Skeletal muscle satellite cell (primary cell): ENCODE measurements at regions not wholly inside any gene's neighbourhood (a gene's known extent, or its start where the extent isn't known, plus 50 kb on each side); places are given as distances from the start of the nearest gene placed in this dataset.
"Not testable (repeated sequence)": the region's sequence is repeated elsewhere in the genome, so short reads cannot be mapped to it uniquely, and the experiment has no call there.

Experiments used
- H3K27me3 ChIP-seq: 2 replicates; pipeline ENCODE4 v1.7.0; 2013; ENCODE audit warnings: low read length; ENCODE audit not compliant: control insufficient read depth, insufficient read depth
- H3K36me3 ChIP-seq: 2 replicates; pipeline ENCODE4 v1.7.0; 2013; ENCODE audit warnings: mild to moderate bottlenecking, control low read depth, low read length; ENCODE audit not compliant: insufficient read depth
- H3K4me1 ChIP-seq: 2 replicates; pipeline ENCODE4 v1.7.0; 2013; ENCODE audit warnings: low read length; ENCODE audit not compliant: control insufficient read depth, insufficient read depth
- H3K4me2 ChIP-seq: 2 replicates; pipeline ENCODE4 v1.7.0; 2013; ENCODE audit warnings: mild to moderate bottlenecking, low read length
- H3K4me3 ChIP-seq: 2 replicates; pipeline ENCODE4 v1.7.0; 2013; ENCODE audit warnings: low read length
- H3K9ac ChIP-seq: 2 replicates; pipeline ENCODE4 v1.7.0; 2013; ENCODE audit warnings: mild to moderate bottlenecking, low read depth, low read length, moderate library complexity
- H3K9me3 ChIP-seq: replicated peaks from 2 replicates; pipeline ENCODE4 v1.7.0; 2013; ENCODE audit warnings: mild to moderate bottlenecking, control low read depth, low read length

GRCh38 chr1:229170778-229171505, 100.0 kb upstream of the RAB4A start:
- Histone ChIP-seq H3K4me1 (no peaks in the 10 kb centered on the region), H3K9me3 (no peaks in the 10 kb centered on the region), H3K27me3 (peaks cover 15% of the 10 kb centered on the region), H3K4me3 (no peak overlapping the region), H3K9ac (no peak overlapping the region), H3K36me3 (no peaks in the 10 kb centered on the region), H3K4me2 (no peak overlapping the region)

- no peaks in the 10 kb centered on the region for H3K9me3 ChIP-seq
- H3K27me3 ChIP-seq, result peaks cover 10% of the 10 kb centered on the region
- H3K36me3 ChIP-seq, result no peaks in the 10 kb centered on the region
- no peak overlapping the region for H3K9ac ChIP-seq
- H3K4me2 ChIP-seq, result no peak overlapping the region
- H3K4me1 ChIP-seq, result no peaks in the 10 kb centered on the region
- H3K4me3 ChIP-seq, result no peak overlapping the region
Observed at GRCh38 chr1:229171934-229172333, 99.0 kb upstream of the RAB4A start.

GRCh38 chr1:229173491-229174476, 97.1 kb upstream of the RAB4A start:
- not testable (repeated sequence) for H3K9me3 ChIP-seq, H3K4me1 ChIP-seq, H3K4me3 ChIP-seq, H3K9ac ChIP-seq, H3K27me3 ChIP-seq, H3K4me2 ChIP-seq, H3K36me3 ChIP-seq

- not testable (repeated sequence) for H3K4me2 ChIP-seq, H3K27me3 ChIP-seq, H3K4me3 ChIP-seq, H3K4me1 ChIP-seq, H3K36me3 ChIP-seq, H3K9ac ChIP-seq, H3K9me3 ChIP-seq
Observed at GRCh38 chr1:229175297-229175696, 95.6 kb upstream of the RAB4A start.

GRCh38 chr1:229176457-229176856, 94.5 kb upstream of the RAB4A start:
- H3K4me3 ChIP-seq, H3K27me3 ChIP-seq, H3K4me2 ChIP-seq, H3K9ac ChIP-seq, H3K4me1 ChIP-seq, H3K9me3 ChIP-seq, H3K36me3 ChIP-seq: not testable (repeated sequence)

- H3K4me3 ChIP-seq, result no peak overlapping the region
- peaks cover 2% of the 10 kb centered on the region for H3K27me3 ChIP-seq
- H3K9ac ChIP-seq, result no peak overlapping the region
- no peaks in the 10 kb centered on the region for H3K36me3 ChIP-seq
- no peaks in the 10 kb centered on the region for H3K9me3 ChIP-seq
- H3K4me1 ChIP-seq, result no peaks in the 10 kb centered on the region
- H3K4me2 ChIP-seq, result no peak overlapping the region
Observed at GRCh38 chr1:229180161-229180560, 90.8 kb upstream of the RAB4A start.

- H3K36me3 ChIP-seq, result no peaks in the 10 kb centered on the region
- H3K4me3 ChIP-seq, result no peak overlapping the region
- no peaks in the 10 kb centered on the region for H3K9me3 ChIP-seq
- H3K4me2 ChIP-seq, result no peak overlapping the region
- H3K9ac ChIP-seq, result no peak overlapping the region
- no peaks in the 10 kb centered on the region for H3K27me3 ChIP-seq
- no peaks in the 10 kb centered on the region for H3K4me1 ChIP-seq
Observed at GRCh38 chr1:229181419-229181818, 89.5 kb upstream of the RAB4A start.

GRCh38 chr1:229183588-229183987, 87.3 kb upstream of the RAB4A start:
- Histone ChIP-seq H3K27me3 (no peaks in the 10 kb centered on the region), H3K4me3 (no peak overlapping the region), H3K4me1 (no peaks in the 10 kb centered on the region), H3K9me3 (no peaks in the 10 kb centered on the region), H3K9ac (no peak overlapping the region), H3K36me3 (no peaks in the 10 kb centered on the region), H3K4me2 (no peak overlapping the region)

- Histone ChIP-seq H3K4me1 (no peaks in the 10 kb centered on the region), H3K9ac (no peak overlapping the region), H3K36me3 (no peaks in the 10 kb centered on the region), H3K4me2 (no peak overlapping the region), H3K4me3 (no peak overlapping the region), H3K9me3 (no peaks in the 10 kb centered on the region), H3K27me3 (no peaks in the 10 kb centered on the region)
Observed at GRCh38 chr1:229184066-229184465, 86.8 kb upstream of the RAB4A start.

- Histone ChIP-seq H3K9me3 (no peaks in the 10 kb centered on the region), H3K4me2 (no peak overlapping the region), H3K4me3 (no peak overlapping the region), H3K27me3 (no peaks in the 10 kb centered on the region), H3K4me1 (peaks cover 5% of the 10 kb centered on the region), H3K9ac (no peak overlapping the region), H3K36me3 (no peaks in the 10 kb centered on the region)
Observed at GRCh38 chr1:229185963-229186362, 84.9 kb upstream of the RAB4A start.

- Histone ChIP-seq H3K36me3 (no peaks in the 10 kb centered on the region), H3K9me3 (no peaks in the 10 kb centered on the region), H3K4me3 (no peak overlapping the region), H3K9ac (no peak overlapping the region), H3K27me3 (no peaks in the 10 kb centered on the region), H3K4me2 (no peak overlapping the region), H3K4me1 (peaks cover 10% of the 10 kb centered on the region)
Observed at GRCh38 chr1:229186373-229187056, 84.4 kb upstream of the RAB4A start.
